ENCODE measurements at regions not wholly inside any gene's neighbourhood (a gene's known extent, or its start where the extent isn't known, plus 50 kb on each side); places are given as distances from the start of the nearest gene placed in this dataset.

DNA sequence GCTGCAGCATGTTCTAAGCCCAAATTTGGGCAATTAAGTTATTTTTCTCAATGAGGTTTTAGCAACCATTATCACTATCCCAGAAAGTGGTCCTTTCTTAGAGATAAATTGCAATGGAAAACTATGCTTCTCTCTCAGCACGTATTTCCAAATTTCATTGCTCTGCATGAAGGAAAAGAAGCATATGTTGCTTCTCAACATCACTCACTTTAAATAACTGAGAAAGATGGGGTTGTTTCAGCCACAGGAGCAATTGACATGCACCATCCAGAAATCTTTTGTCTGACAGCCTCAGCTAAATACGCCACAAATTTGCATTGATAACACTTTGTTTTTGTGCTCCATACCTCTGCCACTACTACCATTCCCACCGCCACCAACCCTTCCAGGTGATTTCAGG, 157.6 kb upstream of the PKN2 start:
- TF ChIP-seq, protein P1, sequence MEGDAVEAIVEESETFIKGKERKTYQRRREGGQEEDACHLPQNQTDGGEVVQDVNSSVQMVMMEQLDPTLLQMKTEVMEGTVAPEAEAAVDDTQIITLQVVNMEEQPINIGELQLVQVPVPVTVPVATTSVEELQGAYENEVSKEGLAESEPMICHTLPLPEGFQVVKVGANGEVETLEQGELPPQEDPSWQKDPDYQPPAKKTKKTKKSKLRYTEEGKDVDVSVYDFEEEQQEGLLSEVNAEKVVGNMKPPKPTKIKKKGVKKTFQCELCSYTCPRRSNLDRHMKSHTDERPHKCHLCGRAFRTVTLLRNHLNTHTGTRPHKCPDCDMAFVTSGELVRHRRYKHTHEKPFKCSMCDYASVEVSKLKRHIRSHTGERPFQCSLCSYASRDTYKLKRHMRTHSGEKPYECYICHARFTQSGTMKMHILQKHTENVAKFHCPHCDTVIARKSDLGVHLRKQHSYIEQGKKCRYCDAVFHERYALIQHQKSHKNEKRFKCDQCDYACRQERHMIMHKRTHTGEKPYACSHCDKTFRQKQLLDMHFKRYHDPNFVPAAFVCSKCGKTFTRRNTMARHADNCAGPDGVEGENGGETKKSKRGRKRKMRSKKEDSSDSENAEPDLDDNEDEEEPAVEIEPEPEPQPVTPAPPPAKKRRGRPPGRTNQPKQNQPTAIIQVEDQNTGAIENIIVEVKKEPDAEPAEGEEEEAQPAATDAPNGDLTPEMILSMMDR (IDR thresholded peaks at IDR 0.05; ENCODE audit: insufficient read depth, low read length), result no peak
- TF ChIP-seq, protein P2, sequence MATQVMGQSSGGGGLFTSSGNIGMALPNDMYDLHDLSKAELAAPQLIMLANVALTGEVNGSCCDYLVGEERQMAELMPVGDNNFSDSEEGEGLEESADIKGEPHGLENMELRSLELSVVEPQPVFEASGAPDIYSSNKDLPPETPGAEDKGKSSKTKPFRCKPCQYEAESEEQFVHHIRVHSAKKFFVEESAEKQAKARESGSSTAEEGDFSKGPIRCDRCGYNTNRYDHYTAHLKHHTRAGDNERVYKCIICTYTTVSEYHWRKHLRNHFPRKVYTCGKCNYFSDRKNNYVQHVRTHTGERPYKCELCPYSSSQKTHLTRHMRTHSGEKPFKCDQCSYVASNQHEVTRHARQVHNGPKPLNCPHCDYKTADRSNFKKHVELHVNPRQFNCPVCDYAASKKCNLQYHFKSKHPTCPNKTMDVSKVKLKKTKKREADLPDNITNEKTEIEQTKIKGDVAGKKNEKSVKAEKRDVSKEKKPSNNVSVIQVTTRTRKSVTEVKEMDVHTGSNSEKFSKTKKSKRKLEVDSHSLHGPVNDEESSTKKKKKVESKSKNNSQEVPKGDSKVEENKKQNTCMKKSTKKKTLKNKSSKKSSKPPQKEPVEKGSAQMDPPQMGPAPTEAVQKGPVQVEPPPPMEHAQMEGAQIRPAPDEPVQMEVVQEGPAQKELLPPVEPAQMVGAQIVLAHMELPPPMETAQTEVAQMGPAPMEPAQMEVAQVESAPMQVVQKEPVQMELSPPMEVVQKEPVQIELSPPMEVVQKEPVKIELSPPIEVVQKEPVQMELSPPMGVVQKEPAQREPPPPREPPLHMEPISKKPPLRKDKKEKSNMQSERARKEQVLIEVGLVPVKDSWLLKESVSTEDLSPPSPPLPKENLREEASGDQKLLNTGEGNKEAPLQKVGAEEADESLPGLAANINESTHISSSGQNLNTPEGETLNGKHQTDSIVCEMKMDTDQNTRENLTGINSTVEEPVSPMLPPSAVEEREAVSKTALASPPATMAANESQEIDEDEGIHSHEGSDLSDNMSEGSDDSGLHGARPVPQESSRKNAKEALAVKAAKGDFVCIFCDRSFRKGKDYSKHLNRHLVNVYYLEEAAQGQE (IDR thresholded peaks at IDR 0.05; ENCODE audit: insufficient replicate concordance, low read depth), result no peak
- TF ChIP-seq GABPA (IDR thresholded peaks at IDR 0.05; ENCODE audit: low read depth) (no peak), POLR2AphosphoS5 (IDR thresholded peaks at IDR 0.05; ENCODE audit: low read depth) (no peak), SPI1 (IDR thresholded peaks at IDR 0.05; ENCODE audit: borderline replicate concordance, low read depth) (no peak)

Data from HL-60 (cell line).